Mucosa of descending colon (tissue), 3 donors: ENCODE measurements at regions not wholly inside any gene's neighbourhood (a gene's known extent, or its start where the extent isn't known, plus 50 kb on each side); places are given as distances from the start of the nearest gene placed in this dataset.

Source experiments
- ATAC-seq: fragments of 200-7000 bp; cut with Tn5 transposase; one replicate; pipeline ENCODE4 v1.9.1; 2020; ENCODE audit warnings: mild to moderate bottlenecking, moderate library complexity
- DNase-seq, 3 donors: peaks; one replicate each; pipeline ENCODE4 v3.0.0-alpha.2; 2020
- H3K36me3 ChIP-seq: fragments of 200-600 bp; one replicate; pipeline ENCODE4 v1.8.0; 2021; ENCODE audit warnings: low read depth, mild to moderate bottlenecking
- H3K4me1 ChIP-seq: fragments of 200-600 bp; one replicate; pipeline ENCODE4 v1.8.0; 2021; ENCODE audit warnings: low read depth, mild to moderate bottlenecking
- H3K4me3 ChIP-seq: fragments of 200-600 bp; one replicate; pipeline ENCODE4 v1.8.0; 2021; ENCODE audit warnings: mild to moderate bottlenecking
- H3K9me3 ChIP-seq: fragments of 200-600 bp; one replicate; pipeline ENCODE4 v1.8.0; 2021; ENCODE audit warnings: mild to moderate bottlenecking
- intact Hi-C, 2 donors: fragments of 100-400 bp; cut with DNase I in 1 of 2; cut with micrococcal nuclease in 1 of 2; formaldehyde crosslinking; loops; one replicate each; pipeline versions ENCODE4 v1.11.0 to v1.11.1; 2022; cut with DNase I, micrococcal nuclease
- TF ChIP-seq, protein P1 (sequence below): fragments of 200-600 bp; IDR thresholded peaks from one replicate; pipeline ENCODE4 v1.8.0; 2022; ENCODE audit warnings: antibody characterized with exemption, mild to moderate bottlenecking
- donor health status: DM: no; HTN: no; CAD: no; lungs with moderate emphysema.
- donor health status: DM: no; HTN: no; CAD: no.
- donor health status: DM: no; HTN: yes; CAD: no.

DNA sequence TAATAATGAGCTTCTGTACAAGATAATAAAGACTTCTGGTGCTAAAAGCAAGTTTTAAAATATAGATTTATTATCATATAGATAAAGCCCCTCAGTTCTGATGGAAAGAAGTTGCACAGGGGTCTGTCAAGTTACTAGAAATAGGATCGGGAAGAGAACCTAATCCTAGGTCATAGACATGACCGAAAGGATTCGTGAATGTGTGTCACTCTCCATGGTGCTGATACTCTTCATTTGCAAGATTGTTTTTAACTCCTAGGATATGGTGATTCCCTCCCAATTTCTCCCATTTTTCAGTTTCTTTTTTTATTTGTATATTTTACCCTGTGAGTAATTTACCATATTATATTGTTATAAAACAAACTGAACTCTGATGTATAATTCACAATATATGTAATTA is 58.9 kb upstream of the CTNNA2 start:
- intact Hi-C loops, result no loop called here
- DNase-seq (no peak), ATAC-seq (no peak)
- no peaks in the 10 kb centered on the region for H3K36me3 ChIP-seq
- H3K9me3 ChIP-seq, result no peaks in the 10 kb centered on the region
- no peak overlapping the region for H3K4me3 ChIP-seq
- no peaks in the 10 kb centered on the region for H3K4me1 ChIP-seq
- TF ChIP-seq, protein P1, sequence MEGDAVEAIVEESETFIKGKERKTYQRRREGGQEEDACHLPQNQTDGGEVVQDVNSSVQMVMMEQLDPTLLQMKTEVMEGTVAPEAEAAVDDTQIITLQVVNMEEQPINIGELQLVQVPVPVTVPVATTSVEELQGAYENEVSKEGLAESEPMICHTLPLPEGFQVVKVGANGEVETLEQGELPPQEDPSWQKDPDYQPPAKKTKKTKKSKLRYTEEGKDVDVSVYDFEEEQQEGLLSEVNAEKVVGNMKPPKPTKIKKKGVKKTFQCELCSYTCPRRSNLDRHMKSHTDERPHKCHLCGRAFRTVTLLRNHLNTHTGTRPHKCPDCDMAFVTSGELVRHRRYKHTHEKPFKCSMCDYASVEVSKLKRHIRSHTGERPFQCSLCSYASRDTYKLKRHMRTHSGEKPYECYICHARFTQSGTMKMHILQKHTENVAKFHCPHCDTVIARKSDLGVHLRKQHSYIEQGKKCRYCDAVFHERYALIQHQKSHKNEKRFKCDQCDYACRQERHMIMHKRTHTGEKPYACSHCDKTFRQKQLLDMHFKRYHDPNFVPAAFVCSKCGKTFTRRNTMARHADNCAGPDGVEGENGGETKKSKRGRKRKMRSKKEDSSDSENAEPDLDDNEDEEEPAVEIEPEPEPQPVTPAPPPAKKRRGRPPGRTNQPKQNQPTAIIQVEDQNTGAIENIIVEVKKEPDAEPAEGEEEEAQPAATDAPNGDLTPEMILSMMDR, result no peak

- no peaks in the 10 kb centered on the region for H3K4me1 ChIP-seq
- no peak overlapping the region for H3K4me3 ChIP-seq
- intact Hi-C loops, result no loop called here
- H3K36me3 ChIP-seq, result no peaks in the 10 kb centered on the region
- ATAC-seq (no peak), DNase-seq (no peak)
- no peaks in the 10 kb centered on the region for H3K9me3 ChIP-seq
- TF ChIP-seq, protein P1, result no peak
Measured at GRCh38 chr2:79452651-79453050, 60.2 kb upstream of the CTNNA2 start.

- no peaks in the 10 kb centered on the region for H3K36me3 ChIP-seq
- DNase-seq (no peak), ATAC-seq (no peak)
- TF ChIP-seq, protein P1, result no peak
- H3K4me1 ChIP-seq, result no peaks in the 10 kb centered on the region
- no peaks in the 10 kb centered on the region for H3K9me3 ChIP-seq
- intact Hi-C loops, result no loop called here
- no peak overlapping the region for H3K4me3 ChIP-seq
Measured at GRCh38 chr2:79447463-79447862, 65.4 kb upstream of the CTNNA2 start.

- TF ChIP-seq, protein P1, result no peak
- intact Hi-C loops, result no loop called here
- H3K4me3 ChIP-seq, result no peak overlapping the region
- no peak for ATAC-seq
- H3K36me3 ChIP-seq, result no peaks in the 10 kb centered on the region
- H3K9me3 ChIP-seq, result no peaks in the 10 kb centered on the region
- DNase-seq, result no peak
- no peaks in the 10 kb centered on the region for H3K4me1 ChIP-seq
Measured at GRCh38 chr2:79446313-79446712, 66.5 kb upstream of the CTNNA2 start.

GRCh38 chr2:79437433-79438267 is 75.2 kb upstream of the CTNNA2 start:
- no peak for DNase-seq
- intact Hi-C loops, result no loop called here
- TF ChIP-seq, protein P1, result no peak
- no peaks in the 10 kb centered on the region for H3K36me3 ChIP-seq
- no peaks in the 10 kb centered on the region for H3K9me3 ChIP-seq
- H3K4me1 ChIP-seq, result no peaks in the 10 kb centered on the region
- H3K4me3 ChIP-seq, result no peak overlapping the region
- ATAC-seq, result no peak
